ENCODE measurements at regions not wholly inside any gene's neighbourhood (a gene's known extent, or its start where the extent isn't known, plus 50 kb on each side); places are given as distances from the start of the nearest gene placed in this dataset.

- ChIA-PET POLR2A (no interaction called here), CTCF (no interaction called here), RAD21 (ENCODE audit: low non-redundant PET in 1 of 2, low total read pairs in 2 of 2, uncharacterized antibody in 2 of 2, unreplicated experiment in 2 of 2) (no interaction called here)
- Histone ChIP-seq H2AFZ (ENCODE audit: low read depth, low read length, poor library complexity, severe bottlenecking) (no peak overlapping the region), H3K79me2 (ENCODE audit: insufficient read depth, low read length) (no peaks in the 10 kb centered on the region), H3K27ac (ENCODE audit: low read depth, low read length) (no peak overlapping the region), H3K27me3 (ENCODE audit: insufficient read depth, low read length) (peaks cover 7% of the 10 kb centered on the region; the same call in 1 of the 2 replicates), H3K4me3 (replicated peaks in 1 of 2; ENCODE audit: low read depth in 1 of 2, low read length in 2 of 2) (no peak overlapping the region), H3K36me3 (ENCODE audit: control insufficient read depth in 1 of 2, insufficient read depth in 2 of 2, low read length in 2 of 2) (no peaks in the 10 kb centered on the region), H3K9ac (ENCODE audit: low read length) (no peak overlapping the region), H3K4me1 (ENCODE audit: control insufficient read depth in 1 of 2, insufficient read depth in 2 of 2, low read length in 2 of 2) (no peaks in the 10 kb centered on the region; a peak in 1 of 4 replicates), H3K9me3 (ENCODE audit: control insufficient read depth in 1 of 2, insufficient read depth in 1 of 2, low read depth in 1 of 2, low read length in 2 of 2) (no peaks in the 10 kb centered on the region), H3K4me2 (ENCODE audit: low read length) (no peak overlapping the region), H4K20me1 (ENCODE audit: insufficient read depth) (no peaks in the 10 kb centered on the region), H3K9me2 (ENCODE audit: insufficient read depth) (no peaks in the 10 kb centered on the region)
- BruUV-seq (replicated peaks), result no TSS peak
- DNase-seq (ENCODE audit: low read depth, low spot score) (no peak), ATAC-seq (no peak)
- intact Hi-C loops (cut with micrococcal nuclease), result no loop called here
- TF ChIP-seq REST (IDR thresholded peaks at IDR 0.05; ENCODE audit: low read depth) (no peak), POLR2AphosphoS5 (IDR thresholded peaks at IDR 0.05; ENCODE audit: low read depth, low read length) (no peak), EZH2 (IDR thresholded peaks at IDR 0.05) (no peak), RAD21 (IDR thresholded peaks at IDR 0.05; ENCODE audit: low read depth) (no peak), SIN3A (IDR thresholded peaks at IDR 0.05; ENCODE audit: low read depth) (no peak), POLR2A (IDR thresholded peaks at IDR 0.05; ENCODE audit: borderline replicate concordance, extremely low read depth, insufficient read depth, insufficient read length) (no peak)
Measured at GRCh38 chr10:44198780-44199097, 186.2 kb downstream of the CXCL12 start.

- ATAC-seq, result no peak
- no TSS peak for BruUV-seq (replicated peaks)
- Histone ChIP-seq H3K4me2 (ENCODE audit: low read length) (no peak overlapping the region), H3K27me3 (ENCODE audit: insufficient read depth, low read length) (peaks cover 7% of the 10 kb centered on the region; the same call in 1 of the 2 replicates), H3K79me2 (ENCODE audit: insufficient read depth, low read length) (no peaks in the 10 kb centered on the region), H3K27ac (ENCODE audit: low read depth, low read length) (no peak overlapping the region), H4K20me1 (ENCODE audit: insufficient read depth) (no peaks in the 10 kb centered on the region), H2AFZ (ENCODE audit: low read depth, low read length, poor library complexity, severe bottlenecking) (no peak overlapping the region), H3K4me3 (replicated peaks in 1 of 2; ENCODE audit: low read depth in 1 of 2, low read length in 2 of 2) (no peak overlapping the region), H3K4me1 (ENCODE audit: control insufficient read depth in 1 of 2, insufficient read depth in 2 of 2, low read length in 2 of 2) (no peaks in the 10 kb centered on the region; a peak in 1 of 4 replicates), H3K9me2 (ENCODE audit: insufficient read depth) (no peaks in the 10 kb centered on the region), H3K9me3 (ENCODE audit: control insufficient read depth in 1 of 2, insufficient read depth in 1 of 2, low read depth in 1 of 2, low read length in 2 of 2) (no peaks in the 10 kb centered on the region), H3K36me3 (ENCODE audit: control insufficient read depth in 1 of 2, insufficient read depth in 2 of 2, low read length in 2 of 2) (no peaks in the 10 kb centered on the region), H3K9ac (ENCODE audit: low read length) (no peak overlapping the region)
- ChIA-PET CTCF (no interaction called here), POLR2A (no interaction called here), RAD21 (ENCODE audit: low non-redundant PET in 1 of 2, low total read pairs in 2 of 2, uncharacterized antibody in 2 of 2, unreplicated experiment in 2 of 2) (no interaction called here)
- DNase-seq (ENCODE audit: low read depth, low spot score), result no peak
- intact Hi-C loops (cut with micrococcal nuclease), result no loop called here
- no peak for TF ChIP-seq JUND (IDR thresholded peaks at IDR 0.05)
- TF ChIP-seq ATF3 (IDR thresholded peaks at IDR 0.05), result no peak
- TF ChIP-seq SIN3A (IDR thresholded peaks at IDR 0.05; ENCODE audit: low read depth), result no peak
- TF ChIP-seq ZBTB33 (IDR thresholded peaks at IDR 0.05; ENCODE audit: extremely low read depth, insufficient replicate concordance, low read length), result no peak
- no peak for TF ChIP-seq YY1 (IDR thresholded peaks at IDR 0.05; ENCODE audit: extremely low read depth, insufficient replicate concordance, low read depth, low read length)
Measured at GRCh38 chr10:44198096-44198779, 186.7 kb downstream of the CXCL12 start.

All from HCT116 (cell line).